BLaER1 treated with 17β-estradiol and CSF1 and Interleukin-3, amounts not matched to agents 10 nM and 100 nM (cell line): ENCODE measurements at regions not wholly inside any gene's neighbourhood (a gene's known extent, or its start where the extent isn't known, plus 50 kb on each side); places are given as distances from the start of the nearest gene placed in this dataset.
A peak's percentile ranks its signal among the peaks of the same experiment; 100 is the strongest.

Experiments used
- H3K27ac ChIP-seq, 11 experiments: shearing (Covaris generic); formaldehyde crosslinking; 2 replicates each; pipeline ENCODE4 v1.8.1; 2022
- H3K27me3 ChIP-seq, 11 experiments: shearing (Covaris generic); formaldehyde crosslinking; 2 replicates each; pipeline ENCODE4 v1.8.1; 2022
- H3K36me3 ChIP-seq, 11 experiments: shearing (Covaris generic); formaldehyde crosslinking; 2 replicates each; pipeline ENCODE4 v1.8.1; 2022
- H3K4me1 ChIP-seq, 10 experiments: shearing (Covaris generic); formaldehyde crosslinking; 2 replicates each; pipeline ENCODE4 v1.8.1; 2022
- H3K4me2 ChIP-seq, 11 experiments: shearing (Covaris generic); formaldehyde crosslinking; 2 replicates each; pipeline ENCODE4 v1.8.1; 2022
- H3K4me3 ChIP-seq, 10 experiments: shearing (Covaris generic); formaldehyde crosslinking; 2 replicates each; pipeline ENCODE4 v1.8.1; 2022
- H3K9ac ChIP-seq, 11 experiments: shearing (Covaris generic); formaldehyde crosslinking; 2 replicates each; pipeline ENCODE4 v1.8.1; 2022
- H3K9me3 ChIP-seq, 11 experiments: shearing (Covaris generic); formaldehyde crosslinking; replicated peaks in 1 of 11; 2 replicates each; pipeline ENCODE4 v1.8.1; 2022
- H4K20me1 ChIP-seq, 11 experiments: shearing (Covaris generic); formaldehyde crosslinking; 2 replicates each; pipeline ENCODE4 v1.8.1; 2022
- Cebpa-rat ChIP-seq, 11 experiments: shearing (Covaris generic); IDR thresholded peaks; 2 replicates each; pipeline ENCODE4 v1.8.1; 2022

DNA sequence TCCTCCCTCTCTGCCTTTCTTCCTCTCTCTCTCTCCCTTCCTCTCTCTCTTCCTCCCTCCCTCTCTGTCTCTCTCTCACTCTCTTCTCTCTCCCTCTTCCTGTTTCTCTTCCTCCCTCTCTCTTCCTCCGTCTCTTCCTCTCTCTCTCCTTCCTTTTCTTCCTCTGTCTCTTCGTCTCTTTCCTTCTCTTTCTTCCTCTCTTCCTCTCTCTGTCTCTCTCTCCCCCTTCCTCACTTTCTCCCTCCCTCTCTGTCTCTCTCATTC lies 295.3 kb downstream of the ASMT start:
- H4K20me1 ChIP-seq, result no peaks in the 10 kb centered on the region
- H3K9ac ChIP-seq, result no peak overlapping the region
- 0 out of 22 replicates have a peak overlapping the region, but pooled peaks of 1 of the 11 experiments have one; percentile 22 for H3K4me2 ChIP-seq
- H3K27me3 ChIP-seq, result no peaks in the 10 kb centered on the region
- peaks cover 0 to 13% (median 8%) of the 10 kb centered on the region in 10 experiments; a peak in 8 of 20 replicates for H3K4me1 ChIP-seq
- no peaks in the 10 kb centered on the region for H3K36me3 ChIP-seq
- no peak overlapping the region for H3K4me3 ChIP-seq
- H3K27ac ChIP-seq, result no peak overlapping the region
- peaks cover 0 to 24% (median 8%) of the 10 kb centered on the region in 11 experiments; a peak in 12 of 22 replicates for H3K9me3 ChIP-seq
- TF ChIP-seq Cebpa-rat (IDR thresholded peaks at IDR 0.05), result no peak

DNA sequence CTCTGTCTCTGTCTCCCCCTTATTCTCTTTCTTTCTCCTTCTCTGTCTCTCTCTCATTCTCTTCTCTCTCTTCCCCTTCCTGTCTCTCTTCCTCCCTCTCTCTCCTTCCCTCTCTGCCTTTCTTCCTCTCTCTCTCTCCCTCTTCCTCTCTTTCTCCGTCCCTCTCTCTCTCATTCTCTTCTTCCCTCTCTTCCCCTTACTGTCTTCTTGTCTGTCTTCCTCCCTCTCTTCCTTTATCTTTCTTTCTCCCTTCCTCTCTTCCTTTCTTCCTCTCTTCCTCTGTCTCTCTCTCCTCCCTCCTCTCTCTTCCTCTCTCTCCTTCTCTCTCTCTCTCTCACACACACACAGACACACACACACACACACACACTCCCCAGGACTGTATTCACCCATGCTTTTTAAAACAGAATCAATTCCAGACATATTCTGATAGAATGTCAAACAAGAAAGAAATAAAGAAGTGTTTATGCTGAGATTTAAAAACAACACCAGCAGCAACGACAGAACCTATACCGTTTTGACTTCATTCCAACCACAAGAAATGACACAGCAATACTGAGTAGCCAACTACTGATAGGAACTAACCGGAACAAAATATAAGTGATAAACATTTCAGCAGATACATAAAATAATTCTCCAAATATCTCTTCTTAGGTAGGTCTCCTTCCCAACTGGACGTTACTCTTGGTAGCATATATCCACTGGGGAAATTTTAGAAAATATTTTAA lies 296.7 kb downstream of the ASMT start:
- peaks cover 0 to 13% (median 8%) of the 10 kb centered on the region in 10 experiments; a peak in 8 of 20 replicates for H3K4me1 ChIP-seq
- peaks cover 0 to 17% (median 7%) of the 10 kb centered on the region in 11 experiments; a peak in 12 of 22 replicates for H3K9me3 ChIP-seq
- H4K20me1 ChIP-seq, result no peaks in the 10 kb centered on the region
- TF ChIP-seq Cebpa-rat (IDR thresholded peaks at IDR 0.05), result no peak
- no peak overlapping the region for H3K9ac ChIP-seq
- no peak overlapping the region for H3K27ac ChIP-seq
- H3K4me3 ChIP-seq, result no peak overlapping the region
- H3K4me2 ChIP-seq, result 0 out of 22 replicates have a peak overlapping the region, but pooled peaks of 2 of the 11 experiments have one; percentile 9 to 15
- H3K27me3 ChIP-seq, result no peaks in the 10 kb centered on the region
- H3K36me3 ChIP-seq, result no peaks in the 10 kb centered on the region

DNA sequence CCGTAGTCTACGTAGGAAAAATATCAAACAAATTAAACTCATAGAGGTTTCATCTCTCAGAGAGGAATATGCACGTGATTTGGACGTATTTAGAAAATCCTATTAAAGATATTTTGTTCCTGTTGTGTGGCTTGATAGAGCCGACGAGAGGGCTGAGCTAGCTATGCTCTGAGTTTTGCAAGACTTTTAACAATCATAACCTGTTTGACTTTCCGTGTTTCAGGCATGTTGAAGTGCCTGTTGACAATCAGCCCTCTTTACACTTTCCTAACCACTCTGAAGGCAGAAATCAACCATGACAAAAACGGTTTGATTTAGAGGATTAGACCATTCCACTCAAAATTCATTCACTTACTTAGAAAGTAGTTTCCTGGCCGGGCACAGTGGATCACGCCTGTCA lies 297.3 kb downstream of the ASMT start:
- TF ChIP-seq Cebpa-rat (IDR thresholded peaks at IDR 0.05), result no peak
- Histone ChIP-seq H3K9ac (no peak overlapping the region), H3K36me3 (no peaks in the 10 kb centered on the region), H3K27me3 (no peaks in the 10 kb centered on the region), H4K20me1 (no peaks in the 10 kb centered on the region), H3K4me1 (peaks cover 0 to 13% (median 8%) of the 10 kb centered on the region in 10 experiments; a peak in 8 of 20 replicates), H3K4me3 (no peak overlapping the region), H3K4me2 (no peak overlapping the region), H3K27ac (no peak overlapping the region), H3K9me3 (peaks cover 0 to 11% (median 3%) of the 10 kb centered on the region in 11 experiments; a peak in 12 of 22 replicates)

DNA sequence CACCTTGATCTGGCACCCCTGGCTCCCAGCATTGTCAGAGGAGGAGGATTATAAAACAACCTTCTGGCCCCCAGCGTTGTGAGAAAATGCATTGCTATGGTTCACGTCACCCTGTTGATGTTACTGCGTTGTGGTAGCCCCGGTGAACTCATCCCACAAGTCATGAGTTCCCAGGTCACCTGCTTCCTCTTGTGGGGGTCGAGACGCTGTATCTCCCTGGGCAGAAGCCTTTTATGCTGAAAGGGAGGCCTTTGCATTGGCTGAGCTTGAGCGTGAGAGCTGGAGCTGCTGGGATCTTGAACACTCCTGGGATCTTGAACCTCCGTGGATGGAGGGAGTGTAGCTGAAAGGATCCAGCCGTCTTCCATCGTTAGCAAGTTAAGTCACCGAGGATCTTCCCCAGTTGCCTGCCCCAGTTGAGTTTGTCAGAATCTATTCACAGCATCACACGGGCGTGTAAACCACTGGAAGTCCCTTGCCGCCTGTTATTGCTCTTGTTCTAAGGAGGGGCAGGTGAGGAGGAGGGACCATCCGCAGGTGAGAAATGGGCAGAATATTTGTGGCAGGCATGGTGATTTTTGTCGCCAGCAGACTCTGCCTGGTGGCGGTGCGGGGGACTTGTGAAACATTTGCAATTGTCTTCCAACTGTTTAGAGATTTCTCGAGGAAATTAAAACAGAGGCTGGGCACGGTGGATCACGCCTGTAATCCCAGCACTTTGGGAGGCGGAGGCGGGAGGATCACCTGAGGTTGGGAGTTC lies 299.9 kb downstream of the ASMT start:
- H3K4me1 ChIP-seq, result peaks cover under 1 to 23% (median 18%) of the 10 kb centered on the region in 10 experiments; a peak in 15 of 20 replicates
- no peaks in the 10 kb centered on the region for H3K36me3 ChIP-seq
- no peak overlapping the region for H3K9ac ChIP-seq
- H3K4me3 ChIP-seq, result no peak overlapping the region
- no peaks in the 10 kb centered on the region for H4K20me1 ChIP-seq
- no peak for TF ChIP-seq Cebpa-rat (IDR thresholded peaks at IDR 0.05)
- no peak overlapping the region for H3K27ac ChIP-seq
- no peaks in the 10 kb centered on the region for H3K27me3 ChIP-seq
- H3K9me3 ChIP-seq, result peaks cover 0 to 8% (median 0%) of the 10 kb centered on the region in 11 experiments; a peak in 2 of 22 replicates
- H3K4me2 ChIP-seq, result no peak overlapping the region

DNA sequence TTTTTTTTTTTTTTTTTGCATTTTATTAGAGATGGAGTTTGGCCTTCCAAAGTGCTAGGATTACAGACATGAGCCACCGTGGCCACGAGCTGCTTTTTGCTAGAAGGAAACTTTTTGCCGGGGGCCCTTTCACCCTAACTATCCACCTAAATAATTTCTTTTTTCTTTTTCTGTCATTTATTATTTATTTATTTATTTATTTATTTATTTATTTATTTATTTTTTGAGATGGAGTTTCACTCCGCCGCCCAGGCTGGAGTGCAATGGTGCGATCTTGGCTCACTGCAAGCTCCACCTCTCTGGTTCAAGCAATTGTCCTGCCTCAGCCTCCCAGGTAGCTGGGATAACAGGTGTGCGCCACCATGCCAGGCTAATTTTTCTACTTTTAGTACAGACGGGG lies 303.9 kb downstream of the ASMT start:
- Histone ChIP-seq H4K20me1 (no peaks in the 10 kb centered on the region), H3K9me3 (peaks cover 0 to 8% (median 0%) of the 10 kb centered on the region in 11 experiments; a peak in 2 of 22 replicates), H3K4me1 (peaks cover 0 to 22% (median 17%) of the 10 kb centered on the region in 10 experiments; a peak in 14 of 20 replicates), H3K9ac (no peak overlapping the region), H3K27me3 (no peaks in the 10 kb centered on the region), H3K36me3 (no peaks in the 10 kb centered on the region), H3K4me2 (peak overlapping the region in 10 of 11 experiments; percentile 25 to 66 (median 58); a peak in 19 of 22 replicates), H3K27ac (no peak overlapping the region), H3K4me3 (no peak overlapping the region)
- TF ChIP-seq Cebpa-rat (IDR thresholded peaks at IDR 0.05), result no peak; a peak in 1 of 22 replicates

DNA sequence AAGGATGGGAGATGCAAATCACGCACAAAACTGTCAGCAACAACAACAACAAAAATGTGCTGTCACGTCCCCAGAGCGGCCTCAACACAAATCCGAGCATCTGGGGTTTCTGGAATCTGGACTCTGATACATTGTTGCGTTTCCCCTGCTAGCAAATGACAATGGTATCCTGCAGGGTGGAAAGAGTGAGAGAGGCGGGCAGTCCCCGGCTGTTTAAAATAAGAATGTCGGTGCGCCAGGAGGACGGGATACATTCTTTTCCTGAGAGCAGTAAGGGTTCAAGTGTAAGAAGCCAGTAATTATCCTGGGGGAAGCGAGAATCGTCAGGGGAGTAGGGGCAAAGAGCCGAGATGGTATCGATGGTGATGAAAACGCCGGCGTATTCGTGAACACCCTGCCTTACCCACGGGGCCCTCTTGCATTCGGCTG lies 310.2 kb downstream of the ASMT start:
- Histone ChIP-seq H4K20me1 (no peaks in the 10 kb centered on the region), H3K27ac (no peak overlapping the region), H3K27me3 (no peaks in the 10 kb centered on the region), H3K4me1 (no peaks in the 10 kb centered on the region), H3K4me2 (no peak overlapping the region), H3K36me3 (no peaks in the 10 kb centered on the region), H3K9ac (no peak overlapping the region), H3K9me3 (no peaks in the 10 kb centered on the region; a peak in 1 of 22 replicates), H3K4me3 (no peak overlapping the region)
- TF ChIP-seq Cebpa-rat (IDR thresholded peaks at IDR 0.05), result no peak

DNA sequence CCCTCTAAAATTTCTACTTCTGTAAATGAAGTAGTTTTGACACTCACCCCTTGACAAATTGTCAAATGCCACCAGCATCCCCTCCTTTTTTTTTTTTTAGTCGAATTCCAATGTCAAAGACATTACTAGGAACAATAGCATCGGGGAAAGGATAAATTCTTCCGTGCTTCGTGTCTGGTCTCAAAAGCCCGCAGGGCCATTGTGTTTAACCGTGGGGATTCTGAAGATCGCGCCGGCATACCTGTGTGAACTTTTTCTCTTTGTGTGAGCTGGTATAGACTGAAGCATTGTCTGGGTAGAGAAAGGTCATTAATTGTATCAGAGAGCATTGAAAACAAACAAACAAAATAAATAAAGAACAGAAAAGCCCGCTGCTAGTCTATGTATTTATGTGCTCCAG lies 313.9 kb downstream of the ASMT start:
- no peaks in the 10 kb centered on the region for H3K36me3 ChIP-seq
- H3K4me1 ChIP-seq, result no peaks in the 10 kb centered on the region
- H3K4me3 ChIP-seq, result no peak overlapping the region
- no peaks in the 10 kb centered on the region; a peak in 1 of 22 replicates for H3K9me3 ChIP-seq
- no peak overlapping the region for H3K27ac ChIP-seq
- H4K20me1 ChIP-seq, result no peaks in the 10 kb centered on the region
- no peaks in the 10 kb centered on the region for H3K27me3 ChIP-seq
- no peak for TF ChIP-seq Cebpa-rat (IDR thresholded peaks at IDR 0.05)
- H3K9ac ChIP-seq, result no peak overlapping the region
- no peak overlapping the region for H3K4me2 ChIP-seq

DNA sequence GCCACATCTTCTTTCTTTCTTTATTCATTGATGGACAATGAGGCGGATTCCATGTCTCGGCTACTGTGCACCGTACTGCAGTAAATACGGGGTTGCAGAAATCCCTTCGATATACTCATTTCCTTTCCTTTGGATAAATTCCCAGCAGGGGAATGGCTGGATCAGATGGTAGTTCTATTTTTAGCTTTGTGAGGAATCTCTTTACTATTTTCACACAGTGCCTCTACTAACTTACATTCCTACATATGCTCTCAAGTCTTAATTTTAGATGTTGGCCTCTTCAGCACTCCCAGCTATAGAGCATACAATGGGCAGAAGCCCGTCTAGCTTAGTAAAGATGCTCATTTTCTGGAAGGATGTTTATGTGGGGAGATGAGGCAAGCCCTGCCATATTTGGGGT lies 317.4 kb downstream of the ASMT start:
- no peak for TF ChIP-seq Cebpa-rat (IDR thresholded peaks at IDR 0.05)
- no peaks in the 10 kb centered on the region for H3K27me3 ChIP-seq
- no peak overlapping the region for H3K4me3 ChIP-seq
- peaks cover 0 to 9% (median 6%) of the 10 kb centered on the region in 11 experiments; a peak in 9 of 22 replicates for H3K9me3 ChIP-seq
- no peak overlapping the region for H3K9ac ChIP-seq
- peaks cover 0 to 5% (median 0%) of the 10 kb centered on the region in 10 experiments; a peak in 2 of 20 replicates for H3K4me1 ChIP-seq
- H3K4me2 ChIP-seq, result no peak overlapping the region
- no peak overlapping the region for H3K27ac ChIP-seq
- no peaks in the 10 kb centered on the region for H3K36me3 ChIP-seq
- no peaks in the 10 kb centered on the region for H4K20me1 ChIP-seq

DNA sequence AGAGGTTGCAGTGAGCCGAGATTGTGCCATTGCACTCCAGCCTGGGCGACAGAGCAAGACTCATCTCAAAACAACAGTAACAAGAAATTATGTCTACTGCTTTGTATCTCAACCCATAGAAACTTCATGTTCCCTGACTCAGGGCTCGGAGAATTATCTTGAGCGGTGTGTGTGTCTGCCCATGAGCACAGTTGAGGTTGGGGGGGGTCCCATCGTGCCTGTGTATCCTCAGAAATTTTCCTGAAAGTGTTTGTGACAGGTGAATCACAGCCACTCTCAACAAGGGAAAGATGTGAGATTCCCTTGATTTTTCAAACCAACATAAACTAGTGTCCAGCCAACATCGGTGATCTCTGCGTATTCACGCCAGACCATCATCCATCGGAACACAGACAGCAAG lies 319.1 kb downstream of the ASMT start:
- no peak overlapping the region for H3K27ac ChIP-seq
- peaks cover 14 to 26% (median 24%) of the 10 kb centered on the region in 11 experiments for H3K9me3 ChIP-seq
- no peak overlapping the region for H3K4me2 ChIP-seq
- no peaks in the 10 kb centered on the region for H4K20me1 ChIP-seq
- no peaks in the 10 kb centered on the region for H3K36me3 ChIP-seq
- peaks cover 0 to 5% (median 0%) of the 10 kb centered on the region in 10 experiments; a peak in 2 of 20 replicates for H3K4me1 ChIP-seq
- no peak for TF ChIP-seq Cebpa-rat (IDR thresholded peaks at IDR 0.05)
- H3K9ac ChIP-seq, result no peak overlapping the region
- H3K4me3 ChIP-seq, result no peak overlapping the region
- H3K27me3 ChIP-seq, result no peaks in the 10 kb centered on the region
